ENCODE measurements at regions not wholly inside any gene's neighbourhood (a gene's known extent, or its start where the extent isn't known, plus 50 kb on each side); places are given as distances from the start of the nearest gene placed in this dataset.
"Not testable (repeated sequence)": the region's sequence is repeated elsewhere in the genome, so short reads cannot be mapped to it uniquely, and the experiment has no call there.

DNA sequence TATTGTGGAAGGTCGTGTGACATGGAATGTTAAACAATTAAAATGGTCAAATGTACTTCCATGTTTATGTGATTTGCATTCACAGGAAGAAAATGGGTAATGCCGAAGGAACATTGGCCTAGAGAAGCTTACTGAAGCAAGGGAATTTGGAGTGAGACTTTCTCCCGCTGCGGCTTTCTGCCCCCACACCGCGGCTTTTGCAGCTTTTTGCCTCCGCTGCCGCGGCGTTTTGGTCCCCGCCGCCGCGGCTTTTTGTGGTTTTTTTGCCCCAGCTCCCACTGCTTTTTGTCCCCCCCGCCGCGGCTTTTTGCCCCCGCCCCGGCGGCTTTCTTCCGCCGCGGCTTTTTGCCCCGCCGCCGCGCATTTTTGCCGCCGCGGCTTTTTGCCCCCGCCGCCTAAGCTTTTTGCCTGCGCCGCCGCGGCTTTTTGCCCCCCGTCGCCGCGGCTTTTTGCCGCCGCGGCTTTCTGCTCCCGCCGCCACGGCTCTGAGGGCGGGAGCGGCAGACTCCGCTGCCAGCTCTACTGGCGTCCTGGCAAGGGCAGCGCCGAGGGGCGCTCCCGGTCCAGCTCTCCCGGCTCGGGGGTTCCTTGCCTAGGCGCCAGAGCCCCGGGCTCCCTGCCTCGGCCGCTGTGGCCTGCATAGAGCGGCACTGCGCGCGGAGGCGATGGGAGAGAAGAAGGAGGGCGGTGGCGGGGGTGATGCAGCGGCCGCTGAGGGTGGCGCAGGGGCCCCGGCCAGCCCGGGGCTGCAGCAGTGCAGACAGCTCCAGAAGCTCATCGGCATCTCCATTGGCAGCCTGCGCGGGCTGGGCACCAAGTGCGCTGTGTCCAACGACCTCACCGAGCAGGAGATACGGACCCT, 134.3 kb upstream of the ERV3-1 start:
- not testable (repeated sequence) for H3K9me3 ChIP-seq (ENCODE audit: low read length); H2AFZ ChIP-seq (ENCODE audit: low read depth, low read length); H3K4me2 ChIP-seq (ENCODE audit: low read length); H3K27ac ChIP-seq (ENCODE audit: low read length); H3K79me2 ChIP-seq (replicated peaks; ENCODE audit: insufficient read depth, low read length); H4K20me1 ChIP-seq (ENCODE audit: insufficient read depth); H3F3A ChIP-seq (ENCODE audit: insufficient read depth, low read length, poor library complexity, severe bottlenecking); H3K9ac ChIP-seq (ENCODE audit: low read length); H3K36me3 ChIP-seq (ENCODE audit: insufficient read depth, low read length); H3K9me2 ChIP-seq (ENCODE audit: insufficient read depth, low read length); H3K27me3 ChIP-seq (ENCODE audit: insufficient read depth, low read depth, low read length)
- H3K4me3 ChIP-seq (ENCODE audit: low read length), result peak overlapping the region; percentile 47

DNA sequence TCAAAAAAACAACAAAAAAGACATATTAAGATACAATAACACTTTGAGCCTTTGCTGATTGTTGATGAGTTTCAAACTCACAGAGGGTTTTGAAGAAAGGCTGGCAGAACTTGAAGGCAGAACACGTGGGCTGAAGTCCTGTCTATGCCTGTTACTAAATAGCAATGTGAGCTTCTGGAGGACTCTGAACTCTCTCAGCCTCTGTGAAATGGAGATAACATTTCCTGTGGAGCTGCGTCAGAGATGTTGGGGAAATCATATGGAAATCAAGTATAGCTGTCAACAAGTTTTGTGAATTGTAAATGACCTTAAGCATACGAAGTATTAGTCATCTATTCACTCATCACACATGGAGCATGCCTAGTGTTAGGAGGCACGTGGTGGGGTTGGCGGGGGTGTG, 130.4 kb upstream of the ERV3-1 start:
- H3K9me2 ChIP-seq (ENCODE audit: insufficient read depth, low read length); H3K9ac ChIP-seq (ENCODE audit: low read length); H3K4me2 ChIP-seq (ENCODE audit: low read length); H2AFZ ChIP-seq (ENCODE audit: low read depth, low read length); H3F3A ChIP-seq (ENCODE audit: insufficient read depth, low read length, poor library complexity, severe bottlenecking); H3K9me3 ChIP-seq (ENCODE audit: low read length); H4K20me1 ChIP-seq (ENCODE audit: insufficient read depth); H3K27ac ChIP-seq (ENCODE audit: low read length); H3K27me3 ChIP-seq (ENCODE audit: insufficient read depth, low read depth, low read length); H3K36me3 ChIP-seq (ENCODE audit: insufficient read depth, low read length); H3K79me2 ChIP-seq (replicated peaks; ENCODE audit: insufficient read depth, low read length); H3K4me3 ChIP-seq (ENCODE audit: low read length): not testable (repeated sequence)

GRCh38 chr7:65133087-65133486, 126.6 kb upstream of the ERV3-1 start:
- H3K27ac ChIP-seq (ENCODE audit: low read length); H3K36me3 ChIP-seq (ENCODE audit: insufficient read depth, low read length); H3K27me3 ChIP-seq (ENCODE audit: insufficient read depth, low read depth, low read length); H3K4me3 ChIP-seq (ENCODE audit: low read length); H2AFZ ChIP-seq (ENCODE audit: low read depth, low read length); H3K79me2 ChIP-seq (replicated peaks; ENCODE audit: insufficient read depth, low read length); H3K9ac ChIP-seq (ENCODE audit: low read length); H4K20me1 ChIP-seq (ENCODE audit: insufficient read depth); H3K9me2 ChIP-seq (ENCODE audit: insufficient read depth, low read length); H3F3A ChIP-seq (ENCODE audit: insufficient read depth, low read length, poor library complexity, severe bottlenecking); H3K4me2 ChIP-seq (ENCODE audit: low read length); H3K9me3 ChIP-seq (ENCODE audit: low read length): not testable (repeated sequence)

GRCh38 chr7:65132256-65132655, 125.8 kb upstream of the ERV3-1 start:
- H3K9ac ChIP-seq (ENCODE audit: low read length); H3K4me2 ChIP-seq (ENCODE audit: low read length); H3K27ac ChIP-seq (ENCODE audit: low read length); H3K36me3 ChIP-seq (ENCODE audit: insufficient read depth, low read length); H3K27me3 ChIP-seq (ENCODE audit: insufficient read depth, low read depth, low read length); H3F3A ChIP-seq (ENCODE audit: insufficient read depth, low read length, poor library complexity, severe bottlenecking); H3K9me2 ChIP-seq (ENCODE audit: insufficient read depth, low read length); H3K79me2 ChIP-seq (replicated peaks; ENCODE audit: insufficient read depth, low read length); H3K4me3 ChIP-seq (ENCODE audit: low read length); H2AFZ ChIP-seq (ENCODE audit: low read depth, low read length); H4K20me1 ChIP-seq (ENCODE audit: insufficient read depth); H3K9me3 ChIP-seq (ENCODE audit: low read length): not testable (repeated sequence)

- H3K4me2 ChIP-seq (ENCODE audit: low read length); H2AFZ ChIP-seq (ENCODE audit: low read depth, low read length); H3K27ac ChIP-seq (ENCODE audit: low read length); H3K36me3 ChIP-seq (ENCODE audit: insufficient read depth, low read length); H3F3A ChIP-seq (ENCODE audit: insufficient read depth, low read length, poor library complexity, severe bottlenecking); H3K4me3 ChIP-seq (ENCODE audit: low read length); H4K20me1 ChIP-seq (ENCODE audit: insufficient read depth); H3K9me2 ChIP-seq (ENCODE audit: insufficient read depth, low read length); H3K27me3 ChIP-seq (ENCODE audit: insufficient read depth, low read depth, low read length); H3K9me3 ChIP-seq (ENCODE audit: low read length); H3K9ac ChIP-seq (ENCODE audit: low read length); H3K79me2 ChIP-seq (replicated peaks; ENCODE audit: insufficient read depth, low read length): not testable (repeated sequence)
Observed at GRCh38 chr7:65127364-65127763, 120.9 kb upstream of the ERV3-1 start.

DNA sequence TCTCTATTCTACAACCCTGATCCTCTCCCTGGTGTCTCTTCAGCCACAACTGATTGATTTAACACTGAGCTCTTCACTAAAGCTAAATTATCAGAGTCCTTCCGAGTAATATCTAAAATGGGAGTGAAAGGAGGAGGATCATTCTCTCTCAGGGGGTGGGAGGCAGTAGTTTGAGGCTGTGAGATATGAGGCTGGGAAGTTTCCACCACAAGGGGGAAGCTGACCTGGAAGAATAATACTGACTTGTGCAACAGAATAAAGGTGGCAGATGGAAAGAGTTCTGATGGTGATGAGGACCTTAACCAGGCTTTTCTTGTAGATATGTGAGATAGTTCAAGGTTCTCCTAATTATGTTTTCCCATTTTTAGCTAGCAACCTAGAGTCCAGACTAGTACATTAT, 118.1 kb upstream of the ERV3-1 start:
- not testable (repeated sequence) for H3K9me2 ChIP-seq (ENCODE audit: insufficient read depth, low read length); H3K79me2 ChIP-seq (replicated peaks; ENCODE audit: insufficient read depth, low read length); H3F3A ChIP-seq (ENCODE audit: insufficient read depth, low read length, poor library complexity, severe bottlenecking); H4K20me1 ChIP-seq (ENCODE audit: insufficient read depth); H3K4me3 ChIP-seq (ENCODE audit: low read length); H2AFZ ChIP-seq (ENCODE audit: low read depth, low read length); H3K9me3 ChIP-seq (ENCODE audit: low read length); H3K27ac ChIP-seq (ENCODE audit: low read length); H3K36me3 ChIP-seq (ENCODE audit: insufficient read depth, low read length); H3K9ac ChIP-seq (ENCODE audit: low read length); H3K27me3 ChIP-seq (ENCODE audit: insufficient read depth, low read depth, low read length); H3K4me2 ChIP-seq (ENCODE audit: low read length)

GRCh38 chr7:65105650-65106203, 99.2 kb upstream of the ERV3-1 start:
- not testable (repeated sequence) for H3F3A ChIP-seq (ENCODE audit: insufficient read depth, low read length, poor library complexity, severe bottlenecking); H3K27ac ChIP-seq (ENCODE audit: low read length); H4K20me1 ChIP-seq (ENCODE audit: insufficient read depth); H3K9ac ChIP-seq (ENCODE audit: low read length); H3K4me2 ChIP-seq (ENCODE audit: low read length); H3K79me2 ChIP-seq (replicated peaks; ENCODE audit: insufficient read depth, low read length); H3K9me2 ChIP-seq (ENCODE audit: insufficient read depth, low read length); H3K9me3 ChIP-seq (ENCODE audit: low read length); H3K36me3 ChIP-seq (ENCODE audit: insufficient read depth, low read length); H3K27me3 ChIP-seq (ENCODE audit: insufficient read depth, low read depth, low read length); H3K4me3 ChIP-seq (ENCODE audit: low read length); H2AFZ ChIP-seq (ENCODE audit: low read depth, low read length)

GRCh38 chr7:65100499-65100898, 94.0 kb upstream of the ERV3-1 start:
- H4K20me1 ChIP-seq (ENCODE audit: insufficient read depth); H3F3A ChIP-seq (ENCODE audit: insufficient read depth, low read length, poor library complexity, severe bottlenecking); H3K4me2 ChIP-seq (ENCODE audit: low read length); H3K9me2 ChIP-seq (ENCODE audit: insufficient read depth, low read length); H3K9ac ChIP-seq (ENCODE audit: low read length); H2AFZ ChIP-seq (ENCODE audit: low read depth, low read length); H3K27me3 ChIP-seq (ENCODE audit: insufficient read depth, low read depth, low read length); H3K4me3 ChIP-seq (ENCODE audit: low read length); H3K9me3 ChIP-seq (ENCODE audit: low read length); H3K79me2 ChIP-seq (replicated peaks; ENCODE audit: insufficient read depth, low read length); H3K27ac ChIP-seq (ENCODE audit: low read length); H3K36me3 ChIP-seq (ENCODE audit: insufficient read depth, low read length): not testable (repeated sequence)
